ENCODE measurements at regions not wholly inside any gene's neighbourhood (a gene's known extent, or its start where the extent isn't known, plus 50 kb on each side); places are given as distances from the start of the nearest gene placed in this dataset.
"Not testable (repeated sequence)": the region's sequence is repeated elsewhere in the genome, so short reads cannot be mapped to it uniquely, and the experiment has no call there.

GRCh38 chr5:91291628-91292569, 91.2 kb downstream of the ARRDC3 start:
- intact Hi-C loops (cut with DNase I): no loop called here
- no peak overlapping the region for H3K27ac ChIP-seq
- no peak for ATAC-seq
- no peak overlapping the region for H3K4me3 ChIP-seq
- H3K36me3 ChIP-seq: no peaks in the 10 kb centered on the region
- DNase-seq: no peak
- H3K4me1 ChIP-seq: peaks cover 0 to 22% (median 9%) of the 10 kb centered on the region in 9 donors
- no peaks in the 10 kb centered on the region for H3K27me3 ChIP-seq
- TF ChIP-seq CTCF (IDR thresholded peaks at IDR 0.05): no peak
- WGBS, 2 donors: 77 to 86% methylated on average over 4 of the region's 4 CpGs
- no peaks in the 10 kb centered on the region for H3K9me3 ChIP-seq

- H3K4me1 ChIP-seq: peaks cover 0 to 19% (median 5%) of the 10 kb centered on the region in 9 donors
- no peaks in the 10 kb centered on the region for H3K36me3 ChIP-seq
- H3K9me3 ChIP-seq: peaks cover 0 to 4% (median 0%) of the 10 kb centered on the region in 11 donors
- no peaks in the 10 kb centered on the region for H3K27me3 ChIP-seq
- 65 to 66% methylated on average over 3 of the region's 3 CpGs for WGBS, 2 donors
- peak overlapping the region in 8 of 10 donors; percentile 6 to 72 (median 40) for H3K27ac ChIP-seq
- no peak for TF ChIP-seq CTCF (IDR thresholded peaks at IDR 0.05)
- DNase-seq (peak in 1 of 2 donors; percentile 17), ATAC-seq (peak in 7 of 8 donors; percentile 23 to 77 (median 69))
- intact Hi-C loops (cut with DNase I): loop anchor here in 2 of 10 donors (10.0 kb wide), 1 partner anchor 184 kb away; no protein-coding TSS in a partner anchor
- H3K4me3 ChIP-seq: no peak overlapping the region
Measured at GRCh38 chr5:91288118-91288916, 94.8 kb downstream of the ARRDC3 start.

GRCh38 chr5:91285062-91285461, 98.1 kb downstream of the ARRDC3 start:
- H3K27me3 ChIP-seq, H3K9me3 ChIP-seq, DNase-seq, H3K36me3 ChIP-seq, ATAC-seq, H3K4me3 ChIP-seq, H3K27ac ChIP-seq: not testable (repeated sequence)
- WGBS, 2 donors: 90 to 94% methylated on average over 4 of the region's 4 CpGs
- H3K4me1 ChIP-seq: peaks cover 0 to 33% (median 12%) of the 10 kb centered on the region in 9 donors
- intact Hi-C loops (cut with DNase I): loop anchor here in 2 of 10 donors (10.0 kb wide), 1 partner anchor 180 kb away; no protein-coding TSS in a partner anchor

- ATAC-seq (no peak), DNase-seq (no peak)
- no peak for TF ChIP-seq CTCF (IDR thresholded peaks at IDR 0.05)
- peaks cover 0 to 4% (median 0%) of the 10 kb centered on the region in 11 donors for H3K9me3 ChIP-seq
- H3K36me3 ChIP-seq: no peaks in the 10 kb centered on the region
- H3K27me3 ChIP-seq: no peaks in the 10 kb centered on the region
- intact Hi-C loops (cut with DNase I): loop anchor here in 5 of 10 donors (5.0 to 10.0 kb wide), 4 partner anchors 57 to 182 kb away; no protein-coding TSS in a partner anchor
- H3K4me3 ChIP-seq: no peak overlapping the region
- H3K4me1 ChIP-seq: peaks cover 0 to 40% (median 11%) of the 10 kb centered on the region in 9 donors
- peak overlapping the region in 1 of 10 donors; percentile 51 for H3K27ac ChIP-seq
Measured at GRCh38 chr5:91283899-91284298, 99.2 kb downstream of the ARRDC3 start.

Measured in heart right ventricle (tissue), 16 donors.